ENCODE measurements at regions not wholly inside any gene's neighbourhood (a gene's known extent, or its start where the extent isn't known, plus 50 kb on each side); places are given as distances from the start of the nearest gene placed in this dataset.

GRCh38 chr12:28883406-28883997 is 265.6 kb upstream of the FAR2 start:
- no peak for DNase-seq (ENCODE audit: low read depth)

- no peak for DNase-seq (ENCODE audit: low read depth)
Observed at GRCh38 chr12:28884904-28885679, 264.0 kb upstream of the FAR2 start.

GRCh38 chr12:28885928-28886327 is 263.1 kb upstream of the FAR2 start:
- DNase-seq (ENCODE audit: low read depth), result no peak

- DNase-seq (ENCODE audit: low read depth), result no peak
Observed at GRCh38 chr12:28887461-28887990, 261.6 kb upstream of the FAR2 start.

- DNase-seq (ENCODE audit: low read depth), result no peak
Observed at GRCh38 chr12:28890664-28891063, 258.4 kb upstream of the FAR2 start.

GRCh38 chr12:28891126-28891525 is 258.0 kb upstream of the FAR2 start:
- DNase-seq (ENCODE audit: low read depth), result no peak

GRCh38 chr12:28893365-28893764 is 255.7 kb upstream of the FAR2 start:
- DNase-seq (ENCODE audit: low read depth), result no peak

- no peak for DNase-seq (ENCODE audit: low read depth)
Observed at GRCh38 chr12:28893856-28894255, 255.2 kb upstream of the FAR2 start.

- no peak for DNase-seq (ENCODE audit: low read depth)
Observed at GRCh38 chr12:28896421-28896820, 252.7 kb upstream of the FAR2 start.

- DNase-seq (ENCODE audit: low read depth), result no peak
Observed at GRCh38 chr12:28898038-28898437, 251.0 kb upstream of the FAR2 start.

GRCh38 chr12:28899951-28900350 is 249.1 kb upstream of the FAR2 start:
- DNase-seq (ENCODE audit: low read depth), result peak; percentile 26

- no peak for DNase-seq (ENCODE audit: low read depth)
Observed at GRCh38 chr12:28905220-28905955, 243.7 kb upstream of the FAR2 start.

- DNase-seq (ENCODE audit: low read depth), result no peak
Observed at GRCh38 chr12:28908646-28909045, 240.4 kb upstream of the FAR2 start.

GRCh38 chr12:28909291-28909690 is 239.8 kb upstream of the FAR2 start:
- no peak for DNase-seq (ENCODE audit: low read depth)

- no peak for DNase-seq (ENCODE audit: low read depth)
Observed at GRCh38 chr12:28925719-28926376, 223.2 kb upstream of the FAR2 start.

- no peak for DNase-seq (ENCODE audit: low read depth)
Observed at GRCh38 chr12:28930704-28931103, 218.4 kb upstream of the FAR2 start.

- no peak for DNase-seq (ENCODE audit: low read depth)
Observed at GRCh38 chr12:28933176-28933575, 215.9 kb upstream of the FAR2 start.

GRCh38 chr12:28933864-28934527 is 215.1 kb upstream of the FAR2 start:
- no peak for DNase-seq (ENCODE audit: low read depth)

- DNase-seq (ENCODE audit: low read depth), result no peak
Observed at GRCh38 chr12:28936221-28936620, 212.9 kb upstream of the FAR2 start.

- DNase-seq (ENCODE audit: low read depth), result no peak
Observed at GRCh38 chr12:28936711-28937110, 212.4 kb upstream of the FAR2 start.

- DNase-seq (ENCODE audit: low read depth), result no peak
Observed at GRCh38 chr12:28937196-28937595, 211.9 kb upstream of the FAR2 start.

GRCh38 chr12:28938056-28938455 is 211.0 kb upstream of the FAR2 start:
- no peak for DNase-seq (ENCODE audit: low read depth)

All from ELR (cell line).